Stomach (tissue), 4 donors: ENCODE measurements at regions not wholly inside any gene's neighbourhood (a gene's known extent, or its start where the extent isn't known, plus 50 kb on each side); places are given as distances from the start of the nearest gene placed in this dataset.

Experiments
- EP300 ChIP-seq: sonication (generic); formaldehyde crosslinking; IDR thresholded peaks from one replicate; pipeline ENCODE4 v1.6.1; 2017; ENCODE audit warnings: antibody characterized with exemption
- POLR2A ChIP-seq, 4 donors: fragments of 450-650 bp; IDR thresholded peaks; one replicate each; pipeline ENCODE4 v1.6.1; 2016; ENCODE audit warnings: antibody characterized with exemption in 4 of 4, control low read depth in 2 of 4, mild to moderate bottlenecking in 1 of 4, moderate library complexity in 1 of 4
- TF ChIP-seq, protein P1 (sequence below), 7 experiments: fragments of 450-650 bp in 4 of 7; fragments of 200-600 bp in 3 of 7; sonication (generic) in 3 of 7; IDR thresholded peaks; one replicate each; pipeline ENCODE4 v1.5.1; 2016 to 2019; ENCODE audit warnings: antibody characterized with exemption in 7 of 7, control low read depth in 2 of 7, mild to moderate bottlenecking in 1 of 7

DNA sequence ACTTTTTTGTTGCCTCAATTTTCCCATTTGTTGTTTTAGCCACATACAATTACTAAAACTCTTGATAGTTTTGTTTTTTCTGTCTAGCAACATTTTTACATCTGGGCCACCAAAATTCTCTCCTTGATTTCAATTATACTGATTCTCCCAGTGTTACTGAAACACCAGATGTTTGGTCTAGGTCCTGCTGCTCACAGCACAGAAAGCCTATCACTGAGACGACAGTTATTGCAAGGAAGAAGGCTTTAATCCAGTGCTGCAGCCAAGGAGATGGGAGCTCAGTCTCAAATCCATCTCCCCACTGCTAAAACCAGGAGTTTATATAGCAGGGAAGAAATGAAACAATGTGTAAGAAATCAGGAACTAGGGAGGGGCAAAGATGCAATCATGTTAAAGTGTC lies 837.7 kb upstream of the CNTN5 start:
- TF ChIP-seq, protein P1, sequence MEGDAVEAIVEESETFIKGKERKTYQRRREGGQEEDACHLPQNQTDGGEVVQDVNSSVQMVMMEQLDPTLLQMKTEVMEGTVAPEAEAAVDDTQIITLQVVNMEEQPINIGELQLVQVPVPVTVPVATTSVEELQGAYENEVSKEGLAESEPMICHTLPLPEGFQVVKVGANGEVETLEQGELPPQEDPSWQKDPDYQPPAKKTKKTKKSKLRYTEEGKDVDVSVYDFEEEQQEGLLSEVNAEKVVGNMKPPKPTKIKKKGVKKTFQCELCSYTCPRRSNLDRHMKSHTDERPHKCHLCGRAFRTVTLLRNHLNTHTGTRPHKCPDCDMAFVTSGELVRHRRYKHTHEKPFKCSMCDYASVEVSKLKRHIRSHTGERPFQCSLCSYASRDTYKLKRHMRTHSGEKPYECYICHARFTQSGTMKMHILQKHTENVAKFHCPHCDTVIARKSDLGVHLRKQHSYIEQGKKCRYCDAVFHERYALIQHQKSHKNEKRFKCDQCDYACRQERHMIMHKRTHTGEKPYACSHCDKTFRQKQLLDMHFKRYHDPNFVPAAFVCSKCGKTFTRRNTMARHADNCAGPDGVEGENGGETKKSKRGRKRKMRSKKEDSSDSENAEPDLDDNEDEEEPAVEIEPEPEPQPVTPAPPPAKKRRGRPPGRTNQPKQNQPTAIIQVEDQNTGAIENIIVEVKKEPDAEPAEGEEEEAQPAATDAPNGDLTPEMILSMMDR (IDR thresholded peaks at IDR 0.05), result no peak
- TF ChIP-seq POLR2A (IDR thresholded peaks at IDR 0.05), result no peak
- no peak for TF ChIP-seq EP300
